ENCODE measurements at regions not wholly inside any gene's neighbourhood (a gene's known extent, or its start where the extent isn't known, plus 50 kb on each side); places are given as distances from the start of the nearest gene placed in this dataset.

- peak; percentile 48 for DNase-seq (ENCODE audit: low spot score)
Measured at GRCh38 chr6:22399693-22400092, 102.9 kb upstream of the PRL start.

DNA sequence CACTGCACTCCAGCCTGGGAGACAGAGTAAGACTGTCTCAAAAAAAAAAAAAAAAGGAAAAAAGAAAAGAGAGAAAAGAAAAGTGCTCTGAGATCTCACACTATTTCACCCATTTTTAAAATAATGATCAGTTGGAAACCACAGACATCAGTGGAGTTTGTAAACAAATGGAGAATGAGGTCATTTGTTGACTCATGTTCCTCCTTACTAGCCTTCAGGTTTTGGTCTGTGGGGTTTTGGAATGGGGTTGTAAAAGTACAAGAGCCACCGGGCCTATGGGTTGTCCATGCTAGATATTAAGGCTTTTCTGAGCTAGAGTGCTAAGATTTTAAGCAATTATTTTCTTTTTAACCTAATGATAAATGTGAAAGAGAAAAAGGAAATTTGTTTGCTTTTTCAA, 104.4 kb upstream of the PRL start:
- no peak for DNase-seq (ENCODE audit: low spot score)

DNA sequence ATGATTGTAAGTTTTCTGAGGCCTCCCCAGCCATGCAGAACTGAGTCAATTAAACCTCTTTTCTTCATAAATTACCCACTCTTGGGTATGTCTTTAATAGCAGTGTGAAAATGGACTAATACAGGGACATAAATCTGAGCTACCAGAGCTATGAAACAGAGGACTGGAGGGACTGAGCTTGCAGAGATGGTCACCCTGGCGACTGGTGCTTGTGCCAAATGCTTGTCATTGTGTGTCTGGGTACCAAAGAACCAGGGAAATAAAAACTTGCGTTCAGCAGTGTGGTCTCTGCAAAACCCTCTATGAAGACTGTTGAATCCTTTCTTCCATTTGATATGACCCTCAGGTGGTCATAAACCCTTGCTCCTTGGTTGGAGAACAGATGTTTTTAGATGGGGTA, 105.1 kb upstream of the PRL start:
- DNase-seq (ENCODE audit: low spot score) = no peak

DNA sequence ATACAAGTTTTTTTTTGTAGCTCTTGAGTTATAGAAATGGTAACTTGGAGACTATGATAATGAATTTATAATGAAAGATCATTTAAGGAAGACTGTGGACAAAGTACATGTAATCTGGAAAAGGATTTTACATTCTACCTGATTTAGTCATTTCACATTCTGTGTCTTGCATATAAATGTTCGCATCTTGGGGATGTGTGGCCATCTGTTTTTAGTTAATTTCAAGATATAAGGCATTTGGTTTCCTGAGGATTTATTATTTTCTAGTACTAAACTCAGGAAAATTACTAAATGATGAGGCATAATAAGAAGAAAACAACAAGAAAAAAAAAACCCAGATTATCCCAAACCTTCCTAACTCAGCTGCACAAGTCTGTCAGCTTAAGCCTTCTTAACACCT, 112.7 kb upstream of the PRL start:
- DNase-seq (ENCODE audit: low spot score) = no peak

GRCh38 chr6:22411376-22412105, 114.7 kb upstream of the PRL start:
- DNase-seq (ENCODE audit: low spot score) = no peak

- DNase-seq (ENCODE audit: low spot score) = no peak
Measured at GRCh38 chr6:22412994-22413393, 116.2 kb upstream of the PRL start.

- DNase-seq (ENCODE audit: low spot score) = no peak
Measured at GRCh38 chr6:22413681-22414311, 117.0 kb upstream of the PRL start.

DNA sequence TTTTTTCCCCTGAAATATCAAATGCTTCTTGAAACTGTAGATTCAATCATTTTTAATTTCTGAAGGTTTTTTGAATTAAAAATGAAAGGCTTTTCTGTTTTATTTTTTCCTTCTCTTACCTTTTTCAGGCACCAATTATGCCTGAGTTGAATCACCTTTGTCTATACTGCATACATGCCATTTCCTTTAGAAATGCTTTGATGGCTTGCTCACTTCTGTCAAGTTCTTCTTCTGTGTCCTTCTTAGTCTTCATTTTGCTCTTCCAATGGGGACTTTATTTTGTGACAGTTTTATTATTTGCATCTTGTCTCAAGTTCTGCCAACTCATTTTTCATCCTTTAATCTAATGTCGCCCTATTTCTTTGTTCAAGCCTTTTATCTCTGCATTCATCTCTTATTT, 121.9 kb upstream of the PRL start:
- no peak for DNase-seq (ENCODE audit: low spot score)

DNA sequence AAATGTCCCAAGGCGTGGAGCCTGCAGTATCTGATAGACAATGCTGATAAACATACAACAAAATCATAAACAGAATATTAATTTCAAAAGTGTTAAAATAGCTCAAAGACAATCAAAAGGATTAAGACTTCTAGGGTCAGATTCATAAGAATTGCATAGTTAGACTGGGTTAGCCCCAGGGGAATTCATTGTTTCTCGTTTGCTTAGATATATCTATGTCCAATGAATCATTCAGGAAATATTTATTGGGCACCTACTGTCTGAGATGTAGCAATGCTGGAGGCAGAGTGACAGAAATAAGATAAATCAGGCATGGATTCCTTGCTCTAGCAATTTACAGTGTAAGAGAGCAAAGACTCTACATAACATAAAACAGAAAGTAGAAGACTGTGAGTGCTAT, 124.4 kb upstream of the PRL start:
- peak; percentile 25 for DNase-seq (ENCODE audit: low spot score)

DNA sequence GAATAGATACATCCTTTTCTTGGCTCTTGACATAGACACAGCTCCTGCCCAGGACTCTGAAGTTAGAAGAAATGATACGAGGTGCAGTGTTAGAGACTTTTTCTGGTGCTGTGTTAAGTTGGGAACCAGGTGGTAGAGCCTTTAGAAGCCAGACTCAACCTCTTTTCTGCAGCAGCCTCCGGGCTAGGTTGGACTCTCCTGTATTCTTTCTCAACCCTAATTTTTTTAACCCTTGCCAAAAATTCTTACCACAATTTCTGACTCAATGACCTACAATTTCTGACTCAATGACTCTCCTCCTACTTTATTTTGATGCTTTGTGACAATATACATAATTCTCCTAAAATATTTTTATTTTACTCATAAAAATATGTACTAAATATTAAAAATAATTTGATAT, 127.4 kb upstream of the PRL start:
- DNase-seq (ENCODE audit: low spot score) = no peak

GRCh38 chr6:22432060-22432459, 135.2 kb upstream of the PRL start:
- no peak for DNase-seq (ENCODE audit: low spot score)

DNA sequence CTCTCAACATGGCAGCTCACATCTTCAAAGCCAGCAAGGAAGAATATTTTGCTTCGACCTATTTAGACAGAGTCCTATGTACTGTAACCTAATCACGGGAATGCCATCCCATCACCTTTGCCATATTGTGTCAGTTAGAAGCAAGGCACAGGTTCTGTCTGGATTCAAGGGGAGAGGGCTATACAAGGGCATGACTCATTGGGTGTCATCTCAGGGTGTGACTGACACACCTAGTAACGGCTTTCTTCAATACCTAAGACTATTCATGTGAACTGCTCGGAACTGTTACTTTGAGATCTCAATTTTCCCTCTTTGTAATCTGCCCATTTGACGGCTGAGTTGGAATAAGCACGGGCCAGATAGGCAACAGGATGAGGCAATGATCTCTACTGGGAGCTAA, 135.6 kb upstream of the HDGFL1 start:
- no peak for DNase-seq (ENCODE audit: low spot score)

GRCh38 chr6:22435151-22435550, 134.2 kb upstream of the HDGFL1 start:
- no peak for DNase-seq (ENCODE audit: low spot score)

- DNase-seq (ENCODE audit: low spot score) = no peak
Measured at GRCh38 chr6:22436134-22436533, 133.2 kb upstream of the HDGFL1 start.

DNA sequence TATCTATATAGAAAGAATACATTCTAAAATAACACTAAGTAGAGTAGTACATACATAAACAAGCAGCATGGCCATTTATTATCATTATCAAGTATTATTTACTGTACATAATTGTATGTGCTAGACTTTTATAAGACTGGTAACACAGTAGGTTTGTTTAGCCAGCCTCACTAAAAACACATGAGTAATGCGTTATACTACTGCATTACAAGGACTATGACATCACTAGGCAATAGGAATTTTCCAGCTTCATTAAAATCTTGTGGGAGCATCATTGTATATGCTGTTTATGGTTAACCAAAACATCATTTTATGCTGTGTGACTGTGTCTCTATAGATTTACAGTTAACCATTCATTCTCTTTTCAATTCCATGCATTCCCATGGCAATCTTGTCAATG, 131.7 kb upstream of the HDGFL1 start:
- DNase-seq (ENCODE audit: low spot score) = no peak

DNA sequence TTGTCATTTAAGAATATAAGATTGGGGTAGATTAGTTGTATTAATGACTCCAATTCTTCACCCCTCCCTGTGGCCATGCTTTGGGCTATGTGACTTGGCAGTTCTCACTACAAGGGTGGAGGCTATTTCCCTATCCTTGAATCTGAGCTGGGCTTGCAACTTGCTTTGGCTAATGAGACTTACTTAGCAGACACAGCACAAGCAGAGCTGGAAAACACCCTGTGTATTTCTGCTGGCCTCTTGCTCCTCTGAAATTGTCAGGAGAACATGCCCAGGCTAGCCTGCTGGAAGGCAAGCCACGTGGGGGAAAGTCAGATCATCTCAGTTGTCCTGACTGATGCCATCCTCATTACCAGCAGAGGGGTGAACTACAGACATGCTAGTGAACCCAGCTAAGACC, 126.5 kb upstream of the HDGFL1 start:
- no peak for DNase-seq (ENCODE audit: low spot score)

GRCh38 chr6:22444330-22444729, 125.0 kb upstream of the HDGFL1 start:
- no peak for DNase-seq (ENCODE audit: low spot score)

GRCh38 chr6:22445946-22446345, 123.4 kb upstream of the HDGFL1 start:
- DNase-seq (ENCODE audit: low spot score) = no peak

GRCh38 chr6:22447249-22448196, 121.8 kb upstream of the HDGFL1 start:
- no peak for DNase-seq (ENCODE audit: low spot score)

DNA sequence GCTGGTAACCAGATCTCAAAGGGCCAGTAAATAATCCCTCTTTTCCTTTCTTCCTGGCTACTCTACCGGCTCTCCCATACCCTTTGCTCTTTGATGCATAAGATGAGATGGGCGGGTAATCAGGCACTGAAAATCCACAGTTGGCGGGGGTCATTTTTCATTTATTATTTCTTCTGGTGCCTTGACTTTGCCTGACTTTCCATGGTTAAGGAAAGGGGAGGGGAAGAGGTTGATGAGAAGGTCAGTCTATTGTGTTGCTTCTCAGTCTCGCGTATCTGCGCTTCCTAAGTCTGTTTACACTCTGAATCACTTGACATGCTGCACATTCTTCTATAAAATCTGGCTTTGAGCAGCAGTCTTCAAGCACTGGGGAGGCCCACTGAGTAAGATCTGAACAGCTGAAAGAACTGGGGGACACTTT, 121.1 kb upstream of the HDGFL1 start:
- DNase-seq (ENCODE audit: low spot score) = peak; percentile 22

GRCh38 chr6:22451962-22452361, 117.4 kb upstream of the HDGFL1 start:
- DNase-seq (ENCODE audit: low spot score) = no peak

- DNase-seq (ENCODE audit: low spot score) = no peak
Measured at GRCh38 chr6:22455378-22455777, 114.0 kb upstream of the HDGFL1 start.

DNA sequence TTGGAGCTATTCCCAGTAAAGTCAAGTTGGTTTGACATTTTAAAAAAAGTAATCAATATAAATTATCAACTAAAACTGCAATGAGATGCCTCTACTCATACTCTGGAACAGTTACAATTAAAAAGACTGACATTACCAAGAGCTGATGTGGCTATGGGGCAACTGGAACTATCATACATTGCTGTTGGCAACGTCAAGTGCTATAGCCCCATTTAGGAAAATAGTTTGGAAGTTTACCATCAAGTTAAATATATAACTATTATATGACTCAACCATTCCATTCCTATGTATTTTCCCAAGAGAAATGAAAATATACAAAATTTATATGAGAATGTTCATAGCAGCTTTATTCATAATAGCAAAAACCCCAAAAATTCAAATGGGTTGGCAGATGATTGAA, 111.4 kb upstream of the HDGFL1 start:
- DNase-seq (ENCODE audit: low spot score) = no peak

Measured in A172 (cell line).